ENCODE measurements at regions not wholly inside any gene's neighbourhood (a gene's known extent, or its start where the extent isn't known, plus 50 kb on each side); places are given as distances from the start of the nearest gene placed in this dataset.

DNA sequence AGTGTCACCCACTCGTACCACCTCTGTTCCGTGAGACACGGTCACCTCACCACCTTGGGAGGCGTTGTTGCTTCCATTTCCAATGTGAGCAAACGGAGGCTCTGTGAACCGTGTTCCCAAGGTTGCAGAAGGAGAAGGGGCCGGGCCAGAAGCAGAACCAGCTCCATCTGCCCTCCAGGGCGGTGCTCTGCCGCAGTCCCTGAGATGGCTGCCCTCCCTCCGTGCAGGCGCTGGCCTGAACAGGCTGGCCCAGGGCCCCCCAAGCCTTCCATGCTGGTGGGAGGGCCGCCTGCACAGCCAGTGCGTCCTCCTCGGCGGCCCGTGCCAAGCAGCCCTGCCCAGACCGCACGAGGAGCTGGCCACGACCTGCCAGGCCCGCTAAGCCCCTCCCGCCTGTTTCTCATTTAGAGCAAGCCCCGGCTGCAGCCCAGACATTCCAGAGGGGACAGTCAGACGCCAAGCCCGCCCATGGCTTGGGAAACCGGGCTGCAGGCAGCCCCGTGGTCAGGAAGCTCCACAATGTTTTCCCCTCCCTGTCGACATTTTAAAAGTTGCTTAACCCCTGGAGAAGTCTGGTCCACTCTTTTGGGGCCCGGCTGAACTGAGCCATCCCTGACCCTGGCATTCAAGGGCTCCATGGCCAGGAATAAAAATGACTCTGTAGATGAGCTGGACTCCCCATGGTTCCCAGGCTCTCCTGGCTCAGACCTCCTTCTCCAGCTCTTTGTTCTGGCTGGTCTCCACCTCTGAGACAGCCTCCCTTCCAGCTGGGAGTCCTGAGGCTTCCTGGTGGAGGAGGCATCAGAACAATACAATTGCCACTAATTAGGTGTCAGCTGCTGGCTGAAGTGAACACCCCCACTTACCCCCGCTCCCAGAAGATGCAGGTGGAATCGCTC is 236.0 kb downstream of the BCL11B start:
- Histone ChIP-seq H3K9ac (peak overlapping the region; percentile 40; the same call in 1 of the 2 replicates), H3F3A (replicated peaks; ENCODE audit: insufficient read depth) (no peaks in the 10 kb centered on the region), H3K4me2 (peak overlapping the region; percentile 69), H4K20me1 (ENCODE audit: insufficient read depth) (no peaks in the 10 kb centered on the region), H3K4me1 (ENCODE audit: control insufficient read depth in 1 of 2, insufficient read depth in 2 of 2, low read depth in 1 of 2, low read length in 1 of 2) (peaks cover 0 to 5% of the 10 kb centered on the region in 2 experiments; a peak in 1 of 4 replicates), H2AFZ (ENCODE audit: low read depth) (peak overlapping the region; percentile 98), H3K36me3 (replicated peaks in 1 of 2; ENCODE audit: control insufficient read depth in 1 of 2, insufficient read depth in 2 of 2, low read length in 1 of 2) (no peaks in the 10 kb centered on the region), H3K9me3 (no peaks in the 10 kb centered on the region), H3K4me3 (ENCODE audit: low read depth in 2 of 2, low read length in 1 of 2) (peak overlapping the region in 1 of 2 experiments; percentile 19; a peak in 2 of 4 replicates), H3K79me2 (ENCODE audit: insufficient read depth) (no peaks in the 10 kb centered on the region), H3K9me2 (no peaks in the 10 kb centered on the region), H3K27me3 (ENCODE audit: insufficient read depth) (peaks cover 2% of the 10 kb centered on the region), H3K27ac (ENCODE audit: low read depth in 2 of 2, low read length in 1 of 2) (peak overlapping the region in 1 of 2 experiments; percentile 74; a peak in 2 of 4 replicates)
- DNase-seq: peak; percentile 45
- ChIA-PET CTCF (no interaction called here), POLR2A (no interaction called here)
- 16% methylated on average over 19 of the region's 30 CpGs for WGBS (ENCODE audit: low lambda C conversion rate)
- TF ChIP-seq, protein P1, sequence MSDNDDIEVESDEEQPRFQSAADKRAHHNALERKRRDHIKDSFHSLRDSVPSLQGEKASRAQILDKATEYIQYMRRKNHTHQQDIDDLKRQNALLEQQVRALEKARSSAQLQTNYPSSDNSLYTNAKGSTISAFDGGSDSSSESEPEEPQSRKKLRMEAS (IDR thresholded peaks at IDR 0.05; ENCODE audit: low read depth): peak; percentile 81
- TF ChIP-seq, protein P2, sequence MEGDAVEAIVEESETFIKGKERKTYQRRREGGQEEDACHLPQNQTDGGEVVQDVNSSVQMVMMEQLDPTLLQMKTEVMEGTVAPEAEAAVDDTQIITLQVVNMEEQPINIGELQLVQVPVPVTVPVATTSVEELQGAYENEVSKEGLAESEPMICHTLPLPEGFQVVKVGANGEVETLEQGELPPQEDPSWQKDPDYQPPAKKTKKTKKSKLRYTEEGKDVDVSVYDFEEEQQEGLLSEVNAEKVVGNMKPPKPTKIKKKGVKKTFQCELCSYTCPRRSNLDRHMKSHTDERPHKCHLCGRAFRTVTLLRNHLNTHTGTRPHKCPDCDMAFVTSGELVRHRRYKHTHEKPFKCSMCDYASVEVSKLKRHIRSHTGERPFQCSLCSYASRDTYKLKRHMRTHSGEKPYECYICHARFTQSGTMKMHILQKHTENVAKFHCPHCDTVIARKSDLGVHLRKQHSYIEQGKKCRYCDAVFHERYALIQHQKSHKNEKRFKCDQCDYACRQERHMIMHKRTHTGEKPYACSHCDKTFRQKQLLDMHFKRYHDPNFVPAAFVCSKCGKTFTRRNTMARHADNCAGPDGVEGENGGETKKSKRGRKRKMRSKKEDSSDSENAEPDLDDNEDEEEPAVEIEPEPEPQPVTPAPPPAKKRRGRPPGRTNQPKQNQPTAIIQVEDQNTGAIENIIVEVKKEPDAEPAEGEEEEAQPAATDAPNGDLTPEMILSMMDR (IDR thresholded peaks at IDR 0.05): no peak
- TF ChIP-seq NFIC (IDR thresholded peaks at IDR 0.05; ENCODE audit: borderline replicate concordance) (peak; percentile 65), RXRA (IDR thresholded peaks at IDR 0.05; ENCODE audit: borderline replicate concordance, low read depth) (peak; percentile 19; the same call in 1 of the 2 replicates), TAF1 (IDR thresholded peaks at IDR 0.05; ENCODE audit: borderline replicate concordance, low read depth, low read length) (peak; percentile 32; the same call in 1 of the 2 replicates), TEAD4 (IDR thresholded peaks at IDR 0.05; ENCODE audit: borderline replicate concordance, insufficient read depth) (peak; percentile 87), FOSL2 (IDR thresholded peaks at IDR 0.05; ENCODE audit: borderline replicate concordance, low read depth) (peak; percentile 76), TCF12 (IDR thresholded peaks at IDR 0.05) (peak; percentile 92), POLR2AphosphoS5 (IDR thresholded peaks at IDR 0.05; ENCODE audit: low read depth, low read length) (peak; percentile 66), RAD21 (IDR thresholded peaks at IDR 0.05; ENCODE audit: low read length) (no peak), SMC3 (IDR thresholded peaks at IDR 0.05; ENCODE audit: low read depth, low read length) (no peak), EP300 (IDR thresholded peaks at IDR 0.05; ENCODE audit: borderline replicate concordance in 1 of 2, low read depth in 1 of 2, low read length in 1 of 2) (peak in 1 of 2 experiments; percentile 58; a peak in 1 of 4 replicates), JUND (IDR thresholded peaks at IDR 0.05) (peak; percentile 60)
- TF ChIP-seq, protein P3, sequence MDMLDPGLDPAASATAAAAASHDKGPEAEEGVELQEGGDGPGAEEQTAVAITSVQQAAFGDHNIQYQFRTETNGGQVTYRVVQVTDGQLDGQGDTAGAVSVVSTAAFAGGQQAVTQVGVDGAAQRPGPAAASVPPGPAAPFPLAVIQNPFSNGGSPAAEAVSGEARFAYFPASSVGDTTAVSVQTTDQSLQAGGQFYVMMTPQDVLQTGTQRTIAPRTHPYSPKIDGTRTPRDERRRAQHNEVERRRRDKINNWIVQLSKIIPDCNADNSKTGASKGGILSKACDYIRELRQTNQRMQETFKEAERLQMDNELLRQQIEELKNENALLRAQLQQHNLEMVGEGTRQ (IDR thresholded peaks at IDR 0.05; ENCODE audit: borderline replicate concordance, low read depth, low read length): no peak
- TF ChIP-seq, protein P4, sequence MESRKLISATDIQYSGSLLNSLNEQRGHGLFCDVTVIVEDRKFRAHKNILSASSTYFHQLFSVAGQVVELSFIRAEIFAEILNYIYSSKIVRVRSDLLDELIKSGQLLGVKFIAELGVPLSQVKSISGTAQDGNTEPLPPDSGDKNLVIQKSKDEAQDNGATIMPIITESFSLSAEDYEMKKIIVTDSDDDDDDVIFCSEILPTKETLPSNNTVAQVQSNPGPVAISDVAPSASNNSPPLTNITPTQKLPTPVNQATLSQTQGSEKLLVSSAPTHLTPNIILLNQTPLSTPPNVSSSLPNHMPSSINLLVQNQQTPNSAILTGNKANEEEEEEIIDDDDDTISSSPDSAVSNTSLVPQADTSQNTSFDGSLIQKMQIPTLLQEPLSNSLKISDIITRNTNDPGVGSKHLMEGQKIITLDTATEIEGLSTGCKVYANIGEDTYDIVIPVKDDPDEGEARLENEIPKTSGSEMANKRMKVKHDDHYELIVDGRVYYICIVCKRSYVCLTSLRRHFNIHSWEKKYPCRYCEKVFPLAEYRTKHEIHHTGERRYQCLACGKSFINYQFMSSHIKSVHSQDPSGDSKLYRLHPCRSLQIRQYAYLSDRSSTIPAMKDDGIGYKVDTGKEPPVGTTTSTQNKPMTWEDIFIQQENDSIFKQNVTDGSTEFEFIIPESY (IDR thresholded peaks at IDR 0.05; ENCODE audit: borderline replicate concordance, low read depth): 0 out of 2 replicates have a peak, but pooled peaks have one; percentile 40
- TF ChIP-seq, protein P5, sequence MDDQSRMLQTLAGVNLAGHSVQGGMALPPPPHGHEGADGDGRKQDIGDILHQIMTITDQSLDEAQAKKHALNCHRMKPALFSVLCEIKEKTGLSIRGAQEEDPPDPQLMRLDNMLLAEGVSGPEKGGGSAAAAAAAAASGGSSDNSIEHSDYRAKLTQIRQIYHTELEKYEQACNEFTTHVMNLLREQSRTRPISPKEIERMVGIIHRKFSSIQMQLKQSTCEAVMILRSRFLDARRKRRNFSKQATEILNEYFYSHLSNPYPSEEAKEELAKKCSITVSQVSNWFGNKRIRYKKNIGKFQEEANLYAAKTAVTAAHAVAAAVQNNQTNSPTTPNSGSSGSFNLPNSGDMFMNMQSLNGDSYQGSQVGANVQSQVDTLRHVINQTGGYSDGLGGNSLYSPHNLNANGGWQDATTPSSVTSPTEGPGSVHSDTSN (IDR thresholded peaks at IDR 0.05): peak; percentile 32; the same call in 1 of the 2 replicates

Measured in SK-N-SH (cell line).